ENCODE measurements at regions not wholly inside any gene's neighbourhood (a gene's known extent, or its start where the extent isn't known, plus 50 kb on each side); places are given as distances from the start of the nearest gene placed in this dataset.
"Not testable (repeated sequence)": the region's sequence is repeated elsewhere in the genome, so short reads cannot be mapped to it uniquely, and the experiment has no call there.

DNA sequence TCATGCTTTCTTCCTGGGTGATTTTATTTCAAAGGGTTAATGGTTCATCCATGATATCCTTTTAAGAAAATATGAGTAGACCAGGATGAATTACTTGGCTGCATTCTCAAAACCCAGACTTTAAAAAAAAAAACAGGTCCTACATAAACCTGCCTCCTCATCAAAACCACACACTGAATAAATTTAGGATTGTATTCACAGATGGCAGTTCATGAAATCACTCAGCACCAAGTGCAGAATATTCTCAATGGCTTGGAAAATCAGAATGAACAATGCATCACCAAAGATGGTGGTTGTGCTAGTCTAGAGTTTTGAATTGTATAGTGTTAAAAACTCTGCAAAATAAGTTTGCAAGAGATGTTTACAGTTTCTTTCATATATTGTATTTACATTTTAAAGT lies 145.4 kb upstream of the GRAMD2B start:
- H3K36me3 ChIP-seq (replicated peaks) = no peaks in the 10 kb centered on the region
- no peak overlapping the region for H3K4me3 ChIP-seq
- no peak for DNase-seq (ENCODE audit: low spot score in 2 of 2)
- H3K27me3 ChIP-seq (ENCODE audit: low read depth) = no peaks in the 10 kb centered on the region
- in situ Hi-C loops (cut with MboI; ENCODE audit: low sequenced_read_pairs) = no loop called here
- no peaks in the 10 kb centered on the region for H3K4me1 ChIP-seq
- no peaks in the 10 kb centered on the region for H3K9me3 ChIP-seq

DNA sequence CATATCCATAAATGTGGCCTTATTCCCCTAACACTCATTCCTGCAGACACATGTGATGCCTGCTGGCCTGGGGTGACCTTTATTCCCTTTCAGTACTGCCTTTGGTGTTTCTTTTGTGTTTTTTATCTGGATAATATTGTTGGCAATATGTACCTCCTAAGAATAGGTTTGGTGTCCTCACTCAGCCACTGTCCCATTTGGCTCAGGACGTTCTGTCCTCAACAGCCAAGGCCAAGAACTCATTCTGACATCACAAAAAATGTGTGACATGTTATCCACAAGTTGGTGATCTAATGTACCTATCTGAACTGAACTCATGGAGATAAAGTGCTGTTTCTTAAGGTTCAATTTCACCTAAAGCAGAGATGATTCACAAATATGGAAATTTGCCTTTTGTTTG lies 142.9 kb upstream of the GRAMD2B start:
- DNase-seq (ENCODE audit: low spot score in 2 of 2) = no peak
- H3K4me3 ChIP-seq = no peak overlapping the region
- H3K36me3 ChIP-seq (replicated peaks) = no peaks in the 10 kb centered on the region
- H3K4me1 ChIP-seq = no peaks in the 10 kb centered on the region
- in situ Hi-C loops (cut with MboI; ENCODE audit: low sequenced_read_pairs) = no loop called here
- H3K27me3 ChIP-seq (ENCODE audit: low read depth) = no peaks in the 10 kb centered on the region
- H3K9me3 ChIP-seq = no peaks in the 10 kb centered on the region

DNA sequence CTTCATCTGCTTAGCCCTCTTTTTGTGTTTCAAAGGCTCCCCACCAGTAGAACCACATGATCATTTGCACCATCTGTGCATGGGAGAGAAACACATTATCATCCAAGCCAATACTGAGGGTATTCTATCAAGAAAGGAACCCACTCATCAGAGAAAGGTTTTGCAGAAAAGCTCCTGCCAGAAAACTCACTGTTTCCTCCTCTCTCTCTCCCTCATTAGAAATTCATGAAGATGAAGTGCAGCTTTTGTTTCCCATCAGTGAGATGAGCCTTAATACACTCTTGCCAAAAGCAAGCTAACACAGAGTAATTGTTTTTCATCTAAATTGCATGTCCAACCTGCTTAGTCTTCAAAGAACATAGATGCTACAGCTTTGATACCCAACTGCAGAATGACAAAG lies 142.4 kb upstream of the GRAMD2B start:
- Histone ChIP-seq H3K9me3 (no peaks in the 10 kb centered on the region), H3K36me3 (replicated peaks) (no peaks in the 10 kb centered on the region), H3K27me3 (ENCODE audit: low read depth) (no peaks in the 10 kb centered on the region), H3K4me3 (no peak overlapping the region), H3K4me1 (no peaks in the 10 kb centered on the region)
- DNase-seq (ENCODE audit: low spot score in 2 of 2) = no peak
- in situ Hi-C loops (cut with MboI; ENCODE audit: low sequenced_read_pairs) = no loop called here

DNA sequence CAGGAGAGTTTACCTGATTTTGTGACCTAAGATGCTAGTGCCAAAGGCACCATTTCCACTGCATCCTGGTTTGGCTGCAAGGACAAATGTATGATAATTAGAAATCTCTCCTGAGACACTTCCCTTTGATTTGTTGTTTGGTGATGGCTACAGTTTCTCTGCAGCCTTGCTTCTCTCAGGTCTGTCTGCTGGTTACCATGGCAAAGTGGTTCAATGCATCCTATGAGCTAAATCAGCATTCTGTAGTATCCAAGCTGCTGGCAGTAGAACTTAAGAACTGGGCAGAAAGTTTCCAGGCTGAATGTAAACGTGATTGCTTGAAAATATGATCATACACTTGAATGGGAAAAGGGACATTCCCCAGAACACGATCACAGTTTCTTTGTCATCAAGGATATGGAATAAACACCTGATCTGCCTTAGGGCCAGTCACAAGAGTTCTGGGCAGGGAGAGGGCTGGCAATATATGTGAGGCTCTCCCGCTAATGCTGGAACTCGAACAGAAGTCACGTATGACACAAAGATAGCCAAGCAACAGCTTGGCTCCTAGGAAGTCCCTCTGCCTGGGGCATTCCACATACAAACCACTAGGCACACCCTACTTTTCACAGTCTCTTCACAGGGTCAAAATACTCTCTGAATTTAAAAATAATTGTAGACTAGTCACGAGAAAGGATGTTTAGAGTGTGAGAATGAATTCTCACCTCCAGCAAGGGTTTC lies 138.1 kb upstream of the GRAMD2B start:
- H3K27me3 ChIP-seq (ENCODE audit: low read depth) = no peaks in the 10 kb centered on the region
- no peaks in the 10 kb centered on the region for H3K4me1 ChIP-seq
- in situ Hi-C loops (cut with MboI; ENCODE audit: low sequenced_read_pairs) = no loop called here
- DNase-seq (ENCODE audit: low spot score in 2 of 2) = no peak
- H3K9me3 ChIP-seq = no peaks in the 10 kb centered on the region
- no peaks in the 10 kb centered on the region for H3K36me3 ChIP-seq (replicated peaks)
- H3K4me3 ChIP-seq = no peak overlapping the region

DNA sequence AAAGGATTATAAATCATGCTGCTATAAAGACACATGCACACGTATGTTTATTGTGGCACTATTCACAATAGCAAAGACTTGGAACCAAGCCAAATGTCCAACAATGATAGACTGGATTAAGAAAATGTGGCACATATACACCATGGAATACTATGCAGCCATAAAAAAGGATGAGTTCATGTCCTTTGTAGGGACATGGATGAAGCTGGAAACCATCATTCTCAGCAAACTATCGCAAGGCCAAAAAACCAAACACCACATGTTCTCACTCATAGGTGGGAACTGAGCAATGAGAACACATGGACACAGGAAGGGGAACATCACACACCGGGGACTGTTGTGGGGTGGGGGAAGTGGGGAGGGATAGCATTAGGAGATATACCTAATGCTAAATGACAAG lies 127.1 kb upstream of the GRAMD2B start:
- H3K4me3 ChIP-seq; H3K4me1 ChIP-seq; DNase-seq (ENCODE audit: low spot score in 2 of 2); H3K9me3 ChIP-seq; H3K36me3 ChIP-seq (replicated peaks); in situ Hi-C loops (cut with MboI; ENCODE audit: low sequenced_read_pairs): not testable (repeated sequence)
- peaks cover 17% of the 10 kb centered on the region for H3K27me3 ChIP-seq (ENCODE audit: low read depth)

DNA sequence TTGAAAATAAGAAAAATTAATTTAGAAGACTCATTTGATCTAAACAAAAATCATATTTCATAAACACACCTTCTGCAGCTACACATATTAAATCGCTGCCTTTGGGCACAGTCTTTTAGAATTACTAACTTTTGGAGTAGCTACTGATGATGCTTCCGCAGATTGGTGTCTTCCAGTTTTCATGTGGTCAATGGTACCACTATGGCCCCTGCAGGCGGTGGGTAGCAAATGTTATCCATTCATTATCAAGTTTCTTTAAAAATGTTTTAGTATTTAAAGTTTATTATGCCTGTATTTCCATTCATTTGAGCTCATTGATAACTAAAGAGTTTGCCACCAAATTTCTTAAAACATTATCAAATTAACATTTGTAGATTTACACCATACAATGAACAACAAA lies 122.9 kb upstream of the GRAMD2B start:
- no peaks in the 10 kb centered on the region for H3K4me1 ChIP-seq
- H3K27me3 ChIP-seq (ENCODE audit: low read depth) = 0 out of 2 replicates have a peak, but pooled peaks cover 3% of the 10 kb centered on the region
- no peaks in the 10 kb centered on the region for H3K36me3 ChIP-seq (replicated peaks)
- no peaks in the 10 kb centered on the region for H3K9me3 ChIP-seq
- no peak for DNase-seq (ENCODE audit: low spot score in 2 of 2)
- no peak overlapping the region for H3K4me3 ChIP-seq
- in situ Hi-C loops (cut with MboI; ENCODE audit: low sequenced_read_pairs) = no loop called here

DNA sequence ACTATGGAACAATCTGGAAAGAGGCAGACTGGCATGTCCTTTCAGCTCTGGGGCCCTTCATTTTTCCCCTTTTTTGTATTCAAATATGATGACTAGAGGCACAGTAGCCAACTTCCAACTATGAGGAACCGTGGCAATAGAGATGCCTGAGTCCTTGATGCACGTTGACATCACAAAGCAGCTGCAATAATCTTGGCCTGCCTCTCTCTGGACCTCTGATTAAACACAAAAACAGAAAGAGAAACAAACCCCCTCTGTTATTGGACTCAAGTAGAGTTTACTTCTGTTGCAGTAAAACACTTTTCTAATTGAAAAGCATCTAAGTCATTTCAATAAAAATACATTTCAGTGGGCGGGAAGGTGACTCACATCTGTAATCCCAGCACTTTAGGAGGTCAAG lies 122.2 kb upstream of the GRAMD2B start:
- no peaks in the 10 kb centered on the region for H3K36me3 ChIP-seq (replicated peaks)
- in situ Hi-C loops (cut with MboI; ENCODE audit: low sequenced_read_pairs) = no loop called here
- H3K4me3 ChIP-seq = no peak overlapping the region
- H3K27me3 ChIP-seq (ENCODE audit: low read depth) = 0 out of 2 replicates have a peak, but pooled peaks cover 3% of the 10 kb centered on the region
- no peaks in the 10 kb centered on the region for H3K4me1 ChIP-seq
- no peak for DNase-seq (ENCODE audit: low spot score in 2 of 2)
- no peaks in the 10 kb centered on the region for H3K9me3 ChIP-seq

DNA sequence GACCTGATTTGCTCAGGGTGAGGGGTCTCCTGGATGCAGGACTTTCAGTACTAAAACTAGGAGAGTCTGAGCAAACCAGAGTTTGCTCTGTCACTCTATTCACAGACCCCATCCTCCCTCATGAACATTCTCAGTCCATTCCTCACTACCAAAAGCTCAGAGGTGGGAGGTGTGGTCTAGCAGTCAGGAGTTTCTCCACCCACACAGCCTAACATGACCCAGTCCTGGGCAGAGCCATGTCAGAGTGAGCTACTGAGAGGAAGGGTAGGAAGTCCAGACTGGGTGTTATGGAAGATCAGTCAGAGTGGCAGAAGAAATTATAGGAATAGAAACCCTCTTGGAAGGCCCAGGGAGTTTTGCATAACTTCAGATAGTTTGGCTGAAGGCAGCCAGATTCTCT lies 113.3 kb upstream of the GRAMD2B start:
- H3K27me3 ChIP-seq (ENCODE audit: low read depth) = no peaks in the 10 kb centered on the region
- H3K4me1 ChIP-seq = no peaks in the 10 kb centered on the region
- in situ Hi-C loops (cut with MboI; ENCODE audit: low sequenced_read_pairs) = no loop called here
- no peaks in the 10 kb centered on the region for H3K9me3 ChIP-seq
- DNase-seq (ENCODE audit: low spot score in 2 of 2) = no peak
- no peaks in the 10 kb centered on the region for H3K36me3 ChIP-seq (replicated peaks)
- H3K4me3 ChIP-seq = no peak overlapping the region

DNA sequence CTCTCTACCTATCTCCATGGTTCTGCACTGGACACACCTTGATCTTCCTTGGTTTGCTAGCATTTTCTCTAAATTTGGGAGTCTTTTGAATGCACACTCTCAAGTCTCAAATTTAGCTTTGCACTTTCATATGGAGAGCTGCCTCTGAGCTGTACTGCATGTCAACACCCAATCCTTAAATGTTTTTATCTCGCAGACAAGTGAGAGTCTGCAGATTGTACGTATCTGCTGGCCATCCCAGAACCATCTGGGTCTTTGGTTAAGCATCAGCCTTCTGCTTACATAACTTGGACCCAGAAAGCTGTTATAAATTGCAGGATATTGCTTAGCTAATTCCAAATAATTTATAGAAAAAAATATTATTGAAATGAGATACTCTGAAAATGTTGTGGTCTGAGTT lies 111.4 kb upstream of the GRAMD2B start:
- no peak overlapping the region for H3K4me3 ChIP-seq
- no peaks in the 10 kb centered on the region for H3K36me3 ChIP-seq (replicated peaks)
- H3K4me1 ChIP-seq = no peaks in the 10 kb centered on the region
- H3K27me3 ChIP-seq (ENCODE audit: low read depth) = peaks cover 3% of the 10 kb centered on the region; the same call in 1 of the 2 replicates
- in situ Hi-C loops (cut with MboI; ENCODE audit: low sequenced_read_pairs) = no loop called here
- DNase-seq (ENCODE audit: low spot score in 2 of 2) = no peak
- no peaks in the 10 kb centered on the region for H3K9me3 ChIP-seq

DNA sequence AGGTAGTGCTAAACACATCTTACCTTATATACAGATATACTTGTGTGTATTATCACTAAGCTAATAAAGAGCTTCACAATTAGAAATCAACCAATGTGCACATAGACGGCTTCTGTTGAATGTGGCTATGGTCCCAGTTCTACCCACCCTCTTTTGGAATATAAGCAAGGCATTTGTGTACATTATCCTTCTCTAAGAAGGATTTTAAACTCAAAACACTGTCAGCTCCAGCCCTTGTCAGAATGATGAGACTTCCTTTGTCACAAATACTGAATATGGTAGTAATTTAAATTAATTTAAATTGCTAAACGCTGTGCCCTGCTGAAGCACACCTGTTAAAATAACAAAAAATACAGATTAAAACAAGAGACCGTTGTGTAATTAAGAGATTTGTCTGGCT lies 107.9 kb upstream of the GRAMD2B start:
- Histone ChIP-seq H3K36me3 (replicated peaks) (no peaks in the 10 kb centered on the region), H3K4me3 (no peak overlapping the region), H3K27me3 (ENCODE audit: low read depth) (peaks cover 11% of the 10 kb centered on the region), H3K4me1 (no peaks in the 10 kb centered on the region), H3K9me3 (no peaks in the 10 kb centered on the region)
- in situ Hi-C loops (cut with MboI; ENCODE audit: low sequenced_read_pairs) = no loop called here
- no peak for DNase-seq (ENCODE audit: low spot score in 2 of 2)

DNA sequence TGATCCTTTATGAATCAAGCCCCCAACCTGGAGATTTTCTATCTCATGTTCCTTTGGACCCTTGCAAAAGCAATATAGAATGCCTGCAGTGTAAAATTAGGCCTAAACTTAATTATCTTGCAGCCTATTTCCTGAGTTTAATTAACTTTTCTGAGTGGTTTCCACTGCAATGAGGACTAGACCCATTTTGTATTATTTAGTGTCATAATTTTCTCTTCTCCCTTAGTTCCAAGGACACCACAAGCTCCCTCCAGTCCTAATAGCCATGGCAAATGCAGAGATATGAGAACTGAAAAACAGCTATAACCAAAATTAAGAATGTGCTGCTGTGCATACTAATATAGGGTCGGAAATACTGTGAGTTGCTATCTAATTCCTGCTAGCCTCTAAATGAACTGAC lies 90.9 kb upstream of the GRAMD2B start:
- Histone ChIP-seq H3K4me1 (no peaks in the 10 kb centered on the region), H3K27me3 (ENCODE audit: low read depth) (no peaks in the 10 kb centered on the region), H3K9me3 (no peaks in the 10 kb centered on the region), H3K36me3 (replicated peaks) (no peaks in the 10 kb centered on the region), H3K4me3 (no peak overlapping the region)
- in situ Hi-C loops (cut with MboI; ENCODE audit: low sequenced_read_pairs) = no loop called here
- no peak for DNase-seq (ENCODE audit: low spot score in 2 of 2)

DNA sequence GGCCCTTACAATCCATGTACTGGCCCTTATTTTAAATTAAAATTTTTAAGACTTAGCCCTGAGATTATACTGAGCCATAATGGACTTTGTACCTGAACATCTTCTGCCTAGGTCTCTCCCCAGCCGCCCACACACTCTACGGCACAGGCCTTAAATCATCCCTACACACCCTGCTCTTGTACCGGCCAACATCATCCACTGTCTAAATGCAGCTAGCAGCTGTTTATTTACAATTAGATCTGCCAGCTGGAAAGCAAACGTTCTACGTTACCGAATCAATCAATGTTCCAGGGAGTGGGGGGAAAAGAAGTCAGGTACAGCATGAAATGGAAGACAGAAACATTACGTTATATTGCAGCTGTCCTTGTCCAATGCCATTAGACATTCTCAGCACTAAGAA lies 88.4 kb upstream of the GRAMD2B start:
- no peaks in the 10 kb centered on the region for H3K4me1 ChIP-seq
- in situ Hi-C loops (cut with MboI; ENCODE audit: low sequenced_read_pairs) = no loop called here
- DNase-seq (ENCODE audit: low spot score in 2 of 2) = no peak
- no peak overlapping the region for H3K4me3 ChIP-seq
- H3K9me3 ChIP-seq = no peaks in the 10 kb centered on the region
- no peaks in the 10 kb centered on the region for H3K36me3 ChIP-seq (replicated peaks)
- no peaks in the 10 kb centered on the region for H3K27me3 ChIP-seq (ENCODE audit: low read depth)

DNA sequence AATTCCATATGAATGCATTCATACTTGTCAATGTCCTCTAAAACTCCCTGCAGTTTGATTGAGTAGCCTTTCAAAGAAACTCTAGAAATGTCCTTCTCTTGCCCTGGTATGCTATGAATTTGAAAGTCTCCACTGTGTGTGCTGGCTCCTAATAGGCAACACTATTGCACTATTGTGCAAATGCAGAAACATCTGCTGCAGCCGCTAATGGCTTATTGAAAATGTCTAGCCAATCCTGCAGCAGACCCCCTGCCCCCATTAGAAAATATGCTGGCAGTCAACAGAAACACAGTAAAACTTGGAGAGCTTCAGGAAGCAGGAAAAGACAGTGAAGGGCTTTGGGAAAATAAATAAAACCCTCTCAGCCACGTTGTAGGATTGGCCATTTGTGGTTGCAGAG lies 87.3 kb upstream of the GRAMD2B start:
- DNase-seq (ENCODE audit: low spot score in 2 of 2) = peak in 1 of 2 experiments; percentile 20
- H3K27me3 ChIP-seq (ENCODE audit: low read depth) = no peaks in the 10 kb centered on the region
- H3K4me3 ChIP-seq = no peak overlapping the region
- H3K36me3 ChIP-seq (replicated peaks) = no peaks in the 10 kb centered on the region
- H3K9me3 ChIP-seq = no peaks in the 10 kb centered on the region
- no peaks in the 10 kb centered on the region for H3K4me1 ChIP-seq
- in situ Hi-C loops (cut with MboI; ENCODE audit: low sequenced_read_pairs) = no loop called here

DNA sequence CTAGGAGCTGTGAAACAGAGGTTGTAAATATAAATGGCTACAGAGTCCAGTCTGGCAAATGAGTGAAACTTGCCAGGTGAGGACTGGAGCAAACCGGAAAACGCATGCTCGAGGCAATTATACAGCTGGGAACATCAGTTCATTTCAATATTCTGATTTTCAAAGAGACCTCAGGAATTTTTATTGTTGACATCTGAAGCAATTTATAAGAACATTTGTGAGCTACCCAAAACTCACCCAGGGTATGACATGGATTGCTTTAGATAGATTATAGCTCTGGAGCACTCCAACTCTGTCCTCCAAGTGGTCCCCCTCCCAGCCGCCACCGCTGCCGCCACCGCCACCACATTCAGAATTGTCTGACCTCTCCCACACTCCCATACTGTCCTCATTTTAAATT lies 84.6 kb upstream of the GRAMD2B start:
- H3K4me3 ChIP-seq = no peak overlapping the region
- in situ Hi-C loops (cut with MboI; ENCODE audit: low sequenced_read_pairs) = no loop called here
- no peak for DNase-seq (ENCODE audit: low spot score in 2 of 2)

DNA sequence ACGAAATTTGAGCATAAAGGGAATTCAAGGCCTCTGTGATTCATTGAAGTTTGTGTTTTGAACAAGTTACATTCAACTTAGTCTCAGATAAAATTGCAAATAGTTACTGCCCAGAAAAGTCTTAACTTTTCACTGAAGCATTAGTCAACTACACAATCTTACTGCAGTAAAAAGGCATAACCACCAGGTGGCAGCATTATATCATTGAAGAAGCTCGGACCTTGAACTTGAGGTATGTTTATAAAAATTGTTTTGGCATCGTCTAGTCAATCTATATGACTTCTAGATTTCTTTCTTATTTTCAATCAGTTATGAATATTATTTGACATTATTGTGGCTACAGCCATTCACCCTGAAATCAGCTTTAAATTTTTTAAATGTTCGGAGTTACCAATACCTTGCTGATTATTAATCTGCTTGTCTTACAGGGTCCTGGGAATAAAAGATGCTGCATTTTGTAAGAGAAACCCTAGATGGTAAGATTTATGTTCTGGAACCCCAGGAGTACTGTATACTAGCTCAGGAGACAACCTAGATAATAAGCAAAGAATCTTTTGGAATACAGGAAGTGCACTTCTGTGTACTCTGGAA lies 83.9 kb upstream of the GRAMD2B start:
- H3K4me3 ChIP-seq = no peak overlapping the region
- H3K36me3 ChIP-seq (replicated peaks) = no peaks in the 10 kb centered on the region
- peaks cover 8% of the 10 kb centered on the region for H3K4me1 ChIP-seq
- in situ Hi-C loops (cut with MboI; ENCODE audit: low sequenced_read_pairs) = no loop called here
- DNase-seq (ENCODE audit: low spot score in 2 of 2) = peak; percentile 65 to 68
- no peaks in the 10 kb centered on the region for H3K9me3 ChIP-seq
- no peaks in the 10 kb centered on the region for H3K27me3 ChIP-seq (ENCODE audit: low read depth)

More for the DNA sequence above, 84.6 kb upstream of the GRAMD2B start:
- H3K9me3 ChIP-seq = no peaks in the 10 kb centered on the region
- H3K36me3 ChIP-seq (replicated peaks) = no peaks in the 10 kb centered on the region
- H3K27me3 ChIP-seq (ENCODE audit: low read depth) = no peaks in the 10 kb centered on the region
- peaks cover 8% of the 10 kb centered on the region for H3K4me1 ChIP-seq

All from HAP-1 (cell line).